GDM1 (cell line): ENCODE measurements at regions not wholly inside any gene's neighbourhood (a gene's known extent, or its start where the extent isn't known, plus 50 kb on each side); places are given as distances from the start of the nearest gene placed in this dataset.
A peak's percentile ranks its signal among the peaks of the same experiment; 100 is the strongest.

ENCODE experiments used
- DNase-seq: peaks from one replicate; lab custom pipeline; 2025; lab: John Stamatoyannopoulos, UW

GRCh38 chr3:110813541-110813940 is 258.1 kb upstream of the NECTIN3 start:
- DNase-seq = no peak

- DNase-seq = peak; percentile 40
These were observed 257.2 kb upstream of the NECTIN3 start for GRCh38 chr3:110814170-110815007.

- DNase-seq = no peak
These were observed 256.5 kb upstream of the NECTIN3 start for GRCh38 chr3:110815008-110815583.

- no peak for DNase-seq
These were observed 255.6 kb upstream of the NECTIN3 start for GRCh38 chr3:110816008-110816407.

- no peak for DNase-seq
These were observed 250.0 kb upstream of the NECTIN3 start for GRCh38 chr3:110821586-110821985.

- no peak for DNase-seq
These were observed 248.6 kb upstream of the NECTIN3 start for GRCh38 chr3:110822971-110823370.

GRCh38 chr3:110846971-110847370 is 224.6 kb upstream of the NECTIN3 start:
- no peak for DNase-seq

GRCh38 chr3:110849064-110849463 is 222.6 kb upstream of the NECTIN3 start:
- no peak for DNase-seq

GRCh38 chr3:110851736-110852135 is 219.9 kb upstream of the NECTIN3 start:
- no peak for DNase-seq

- no peak for DNase-seq
These were observed 216.4 kb upstream of the NECTIN3 start for GRCh38 chr3:110855207-110855606.

GRCh38 chr3:110856916-110857315 is 214.7 kb upstream of the NECTIN3 start:
- no peak for DNase-seq

GRCh38 chr3:110858549-110858948 is 213.1 kb upstream of the NECTIN3 start:
- no peak for DNase-seq

GRCh38 chr3:110859336-110859735 is 212.3 kb upstream of the NECTIN3 start:
- DNase-seq = no peak

GRCh38 chr3:110859993-110860392 is 211.6 kb upstream of the NECTIN3 start:
- DNase-seq = no peak

GRCh38 chr3:110865934-110866333 is 205.7 kb upstream of the NECTIN3 start:
- no peak for DNase-seq

GRCh38 chr3:110868106-110868505 is 203.5 kb upstream of the NECTIN3 start:
- no peak for DNase-seq

- no peak for DNase-seq
These were observed 201.9 kb upstream of the NECTIN3 start for GRCh38 chr3:110869736-110870135.

- no peak for DNase-seq
These were observed 199.7 kb upstream of the NECTIN3 start for GRCh38 chr3:110871869-110872268.

GRCh38 chr3:110878692-110879091 is 192.9 kb upstream of the NECTIN3 start:
- no peak for DNase-seq

GRCh38 chr3:110881069-110881468 is 190.5 kb upstream of the NECTIN3 start:
- no peak for DNase-seq

- no peak for DNase-seq
These were observed 185.3 kb upstream of the NECTIN3 start for GRCh38 chr3:110886222-110886893.

GRCh38 chr3:110887176-110887575 is 184.4 kb upstream of the NECTIN3 start:
- no peak for DNase-seq
